Stomach (tissue), 4 donors: ENCODE measurements at regions not wholly inside any gene's neighbourhood (a gene's known extent, or its start where the extent isn't known, plus 50 kb on each side); places are given as distances from the start of the nearest gene placed in this dataset.

Source experiments
- CTCF ChIP-seq, 7 experiments: fragments of 450-650 bp in 4 of 7; fragments of 200-600 bp in 3 of 7; sonication (generic) in 3 of 7; IDR thresholded peaks; one replicate each; pipeline ENCODE4 v1.5.1; 2016 to 2019; ENCODE audit warnings: antibody characterized with exemption in 7 of 7, control low read depth in 2 of 7, mild to moderate bottlenecking in 1 of 7
- EP300 ChIP-seq: sonication (generic); formaldehyde crosslinking; IDR thresholded peaks from one replicate; pipeline ENCODE4 v1.6.1; 2017; ENCODE audit warnings: antibody characterized with exemption
- POLR2A ChIP-seq, 4 donors: fragments of 450-650 bp; IDR thresholded peaks; one replicate each; pipeline ENCODE4 v1.6.1; 2016; ENCODE audit warnings: antibody characterized with exemption in 4 of 4, control low read depth in 2 of 4, mild to moderate bottlenecking in 1 of 4, moderate library complexity in 1 of 4
- POLR2AphosphoS5 ChIP-seq, 3 donors: sonication (generic); formaldehyde crosslinking; IDR thresholded peaks; one replicate each; pipeline ENCODE4 v1.6.1; 2016; ENCODE audit warnings: antibody characterized with exemption in 3 of 3

GRCh38 chr16:8481810-8482209, 108.5 kb downstream of the TMEM114 start:
- TF ChIP-seq CTCF (IDR thresholded peaks at IDR 0.05) = no peak
- no peak for TF ChIP-seq POLR2AphosphoS5 (IDR thresholded peaks at IDR 0.05)
- TF ChIP-seq POLR2A (IDR thresholded peaks at IDR 0.05) = no peak
- no peak for TF ChIP-seq EP300
